Dedifferentiated amniotic fluid mesenchymal stem cell (primary cell): ENCODE measurements at regions not wholly inside any gene's neighbourhood (a gene's known extent, or its start where the extent isn't known, plus 50 kb on each side); places are given as distances from the start of the nearest gene placed in this dataset.

Source experiments
- DNase-seq: peaks from one replicate; pipeline ENCODE4 v3.0.0-alpha.2; 2016; ENCODE audit errors: extremely low spot score

- DNase-seq = no peak
These were observed 311.7 kb upstream of the CCDC196 start for GRCh38 chr14:66174453-66174891.

- no peak for DNase-seq
These were observed 308.2 kb upstream of the CCDC196 start for GRCh38 chr14:66177935-66178334.

- DNase-seq = no peak
These were observed 289.5 kb upstream of the CCDC196 start for GRCh38 chr14:66196670-66197069.

- no peak for DNase-seq
These were observed 288.9 kb upstream of the CCDC196 start for GRCh38 chr14:66197276-66197675.

GRCh38 chr14:66206554-66206953, 279.6 kb upstream of the CCDC196 start:
- no peak for DNase-seq

GRCh38 chr14:66216763-66217162, 269.4 kb upstream of the CCDC196 start:
- DNase-seq = no peak

GRCh38 chr14:66219886-66220285, 266.3 kb upstream of the CCDC196 start:
- no peak for DNase-seq

GRCh38 chr14:66224492-66225178, 261.5 kb upstream of the CCDC196 start:
- DNase-seq = no peak

- no peak for DNase-seq
These were observed 260.8 kb upstream of the CCDC196 start for GRCh38 chr14:66225337-66225736.

GRCh38 chr14:66228267-66228970, 257.8 kb upstream of the CCDC196 start:
- no peak for DNase-seq

GRCh38 chr14:66231820-66232219, 254.4 kb upstream of the CCDC196 start:
- no peak for DNase-seq

- DNase-seq = no peak
These were observed 252.6 kb upstream of the CCDC196 start for GRCh38 chr14:66233591-66233990.

- no peak for DNase-seq
These were observed 251.8 kb upstream of the CCDC196 start for GRCh38 chr14:66234411-66234810.

- DNase-seq = no peak
These were observed 248.4 kb upstream of the CCDC196 start for GRCh38 chr14:66237741-66238140.

- DNase-seq = no peak
These were observed 247.2 kb upstream of the CCDC196 start for GRCh38 chr14:66238969-66239368.

- no peak for DNase-seq
These were observed 246.6 kb upstream of the CCDC196 start for GRCh38 chr14:66239589-66239988.

GRCh38 chr14:66240105-66240504, 246.1 kb upstream of the CCDC196 start:
- no peak for DNase-seq

GRCh38 chr14:66242001-66242400, 244.2 kb upstream of the CCDC196 start:
- no peak for DNase-seq

GRCh38 chr14:66244834-66245233, 241.3 kb upstream of the CCDC196 start:
- no peak for DNase-seq

GRCh38 chr14:66247662-66248193, 238.4 kb upstream of the CCDC196 start:
- no peak for DNase-seq

GRCh38 chr14:66248256-66248655, 237.9 kb upstream of the CCDC196 start:
- no peak for DNase-seq

GRCh38 chr14:66249544-66249943, 236.6 kb upstream of the CCDC196 start:
- DNase-seq = no peak

GRCh38 chr14:66254038-66254437, 232.1 kb upstream of the CCDC196 start:
- DNase-seq = no peak
